Astrocyte of the hippocampus (primary cell): ENCODE measurements at regions not wholly inside any gene's neighbourhood (a gene's known extent, or its start where the extent isn't known, plus 50 kb on each side); places are given as distances from the start of the nearest gene placed in this dataset.
"Not testable (repeated sequence)": the region's sequence is repeated elsewhere in the genome, so short reads cannot be mapped to it uniquely, and the experiment has no call there.

Experiments used
- DNase-seq: peaks from one replicate; pipeline ENCODE4 v3.0.0; 2011; ENCODE audit warnings: low read depth, low spot score

DNA sequence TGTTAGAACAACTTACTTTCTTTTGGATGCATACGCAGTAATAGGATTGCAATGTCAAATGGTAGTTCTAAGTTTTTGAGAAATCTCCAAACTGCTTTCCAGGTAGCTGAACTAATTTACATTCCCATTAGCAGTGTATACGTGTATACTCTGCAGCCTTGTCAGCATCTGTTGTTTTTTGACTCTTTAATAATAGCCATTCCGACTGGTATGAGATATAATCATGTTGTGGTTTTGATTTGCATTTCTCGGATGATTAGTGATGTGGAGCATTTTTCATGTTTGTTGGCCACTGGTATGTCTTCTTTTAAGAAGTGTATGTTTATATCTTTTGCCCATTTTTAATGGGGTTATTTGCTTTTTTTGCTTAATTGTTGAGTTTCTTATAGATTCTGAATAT, 76.9 kb upstream of the HNRNPA1L2 start:
- not testable (repeated sequence) for DNase-seq

DNA sequence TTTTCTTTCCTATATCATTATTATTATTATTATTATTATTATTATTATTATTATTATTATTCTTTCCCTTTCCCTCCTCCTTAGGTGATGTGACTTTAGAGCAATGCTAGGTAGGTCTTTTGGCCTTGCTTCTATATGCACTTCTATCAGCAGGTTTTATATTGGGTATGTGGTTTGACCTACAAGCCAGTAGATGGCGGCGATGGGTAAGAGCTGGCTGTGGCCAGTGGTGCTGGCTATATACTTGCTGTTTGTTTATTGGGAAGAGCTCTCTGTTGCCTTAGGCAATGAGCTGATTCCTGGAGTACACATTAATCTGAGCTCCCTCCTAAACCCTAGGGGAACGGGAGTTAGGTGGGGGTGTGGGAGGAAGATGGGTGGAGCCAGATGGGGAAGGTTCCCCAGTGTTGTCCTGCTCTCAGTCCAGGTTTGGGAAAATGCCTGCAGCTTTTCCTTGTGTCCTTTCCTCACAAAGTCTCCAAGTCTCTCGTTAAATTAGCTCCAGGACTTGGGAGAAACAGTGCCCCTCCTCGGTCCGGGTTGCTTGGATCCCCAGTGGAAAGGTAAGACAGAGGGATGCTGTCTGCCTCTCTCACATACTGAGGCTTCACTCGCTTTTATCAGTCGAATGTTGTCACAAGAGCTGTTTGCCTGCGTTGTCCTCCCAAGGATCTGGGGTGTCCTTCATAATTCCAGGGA, 72.2 kb upstream of the HNRNPA1L2 start:
- DNase-seq = peak; percentile 47

- not testable (repeated sequence) for DNase-seq
Observed at GRCh38 chr13:52571163-52571562, 71.1 kb upstream of the HNRNPA1L2 start.

DNA sequence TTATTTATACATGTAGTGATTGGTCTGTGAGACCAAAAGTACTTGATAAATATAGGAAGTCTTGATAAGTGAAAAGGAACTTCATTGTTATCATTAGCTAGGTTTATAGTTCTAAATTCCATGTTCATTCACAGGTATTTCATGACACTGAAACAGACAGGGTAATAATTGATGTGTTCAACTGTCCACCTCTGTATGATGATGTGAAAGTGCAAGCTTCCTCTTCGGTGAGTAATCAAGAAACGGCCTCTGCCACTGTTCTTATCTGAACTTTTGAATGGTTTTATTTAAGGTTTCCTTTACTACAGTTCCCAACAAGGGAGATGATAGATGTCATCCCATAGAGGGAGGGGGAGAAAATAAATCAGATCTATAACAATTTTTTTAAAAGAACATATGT, 59.3 kb upstream of the HNRNPA1L2 start:
- not testable (repeated sequence) for DNase-seq
